WI38 (cell line): ENCODE measurements at regions not wholly inside any gene's neighbourhood (a gene's known extent, or its start where the extent isn't known, plus 50 kb on each side); places are given as distances from the start of the nearest gene placed in this dataset.

Experiments used
- H3K4me3 ChIP-seq: 2 replicates; pipeline ENCODE4 v1.5.1; 2011; ENCODE audit warnings: low read depth, mild to moderate bottlenecking, control low read depth, low read length
- CTCF ChIP-seq: IDR thresholded peaks from 2 replicates; pipeline ENCODE4 v1.5.1; 2012; ENCODE audit warnings: low read depth, mild to moderate bottlenecking, control low read depth, low read length

DNA sequence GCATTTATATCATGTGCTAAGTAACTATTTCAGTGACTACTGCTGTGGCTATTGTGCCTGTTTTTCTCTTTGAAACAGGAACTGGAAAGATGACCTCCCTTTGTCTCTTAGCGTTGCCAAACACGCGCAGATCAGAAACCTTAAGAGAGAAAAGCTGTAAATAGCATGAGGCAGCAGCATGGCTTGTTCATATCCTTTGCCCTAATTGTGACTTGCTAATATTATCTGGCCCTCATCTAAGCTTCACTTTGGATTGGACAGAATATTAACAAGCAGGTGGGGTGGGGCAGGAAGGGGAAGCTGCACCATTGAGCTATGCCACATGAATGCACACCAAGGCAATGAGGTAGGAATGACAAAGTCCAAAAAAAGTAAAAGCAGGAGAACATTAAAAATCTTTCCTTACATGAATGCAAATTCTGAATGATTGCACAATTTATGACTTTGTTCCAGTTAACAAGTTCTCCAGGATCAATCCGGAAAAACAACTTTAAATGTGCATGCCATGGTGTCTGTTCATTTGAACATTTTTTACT is 128.4 kb downstream of the IRS1 start:
- H3K4me3 ChIP-seq: no peak overlapping the region
- no peak for TF ChIP-seq CTCF

DNA sequence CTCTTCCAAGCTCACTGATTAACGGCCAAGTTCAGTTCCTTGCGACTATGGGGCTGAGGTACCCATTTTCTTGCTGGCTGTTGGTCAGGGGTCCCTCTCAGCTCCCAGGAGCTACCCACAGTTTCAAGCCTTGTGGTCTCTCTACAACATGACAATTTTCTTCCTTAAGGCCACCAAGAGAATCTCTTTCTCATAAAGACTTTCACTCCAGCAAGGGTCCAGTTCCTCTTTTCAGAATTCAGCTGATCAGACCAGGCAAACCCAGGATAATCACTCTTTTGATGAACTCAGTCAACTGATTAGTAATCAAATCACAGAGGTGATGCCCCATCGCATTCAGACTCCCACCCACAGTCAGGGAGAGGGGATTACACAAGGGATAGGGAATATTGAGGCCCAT is 129.7 kb downstream of the IRS1 start:
- no peak for TF ChIP-seq CTCF
- H3K4me3 ChIP-seq: no peak overlapping the region

GRCh38 chr2:226669249-226669648 is 130.4 kb downstream of the IRS1 start:
- H3K4me3 ChIP-seq: no peak overlapping the region
- no peak for TF ChIP-seq CTCF

- no peak for TF ChIP-seq CTCF
- H3K4me3 ChIP-seq: no peak overlapping the region
Observed at GRCh38 chr2:226667736-226668135, 131.9 kb downstream of the IRS1 start.

DNA sequence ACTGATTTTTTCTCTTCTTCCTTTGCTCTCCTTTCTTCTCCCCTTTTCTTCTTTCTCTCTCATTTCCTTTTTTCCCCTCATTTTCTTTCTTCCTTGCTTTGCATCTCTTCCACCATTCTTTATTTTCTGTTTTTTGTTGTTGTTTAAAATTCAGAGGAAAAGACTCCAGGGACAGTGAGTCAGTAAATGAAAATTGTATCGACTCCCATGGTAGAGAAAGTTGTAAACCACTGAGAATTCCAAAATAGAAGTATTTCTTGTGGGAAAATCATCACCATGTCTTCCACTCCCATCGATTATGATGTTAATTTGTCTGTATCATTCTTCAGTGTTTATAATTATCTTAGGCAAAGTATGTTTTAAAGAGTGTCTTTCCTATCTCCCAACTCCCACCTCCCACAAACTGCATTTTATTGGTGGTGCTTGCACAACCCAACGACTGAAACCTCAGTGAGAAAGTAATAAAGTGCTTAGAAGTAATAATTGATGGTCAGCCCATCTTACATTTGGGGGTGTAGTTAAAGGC is 134.3 kb downstream of the IRS1 start:
- TF ChIP-seq CTCF: no peak
- no peak overlapping the region for H3K4me3 ChIP-seq

- TF ChIP-seq CTCF: no peak
- H3K4me3 ChIP-seq: no peak overlapping the region
Observed at GRCh38 chr2:226664661-226665060, 135.0 kb downstream of the IRS1 start.

- TF ChIP-seq CTCF: no peak
- H3K4me3 ChIP-seq: no peak overlapping the region
Observed at GRCh38 chr2:226664140-226664539, 135.5 kb downstream of the IRS1 start.
